Skin epidermis (tissue), 12 donors: ENCODE measurements at regions not wholly inside any gene's neighbourhood (a gene's known extent, or its start where the extent isn't known, plus 50 kb on each side); places are given as distances from the start of the nearest gene placed in this dataset.

Experiments used
- H3K27ac ChIP-seq, 21 experiments: fragments of 200-600 bp; sonication (generic) in 11 of 21; one replicate each; pipeline ENCODE4 v1.5.0; 2020; ENCODE audit warnings: mild to moderate bottlenecking in 3 of 21, inconsistent platforms in 2 of 21, moderate library complexity in 2 of 21
- H3K4me3 ChIP-seq, 7 experiments: fragments of 200-600 bp; sonication (generic) in 2 of 7; one replicate each; pipeline ENCODE4 v1.5.0; 2020; ENCODE audit warnings: inconsistent platforms in 2 of 7, mild to moderate bottlenecking in 2 of 7, moderate library complexity in 1 of 7

DNA sequence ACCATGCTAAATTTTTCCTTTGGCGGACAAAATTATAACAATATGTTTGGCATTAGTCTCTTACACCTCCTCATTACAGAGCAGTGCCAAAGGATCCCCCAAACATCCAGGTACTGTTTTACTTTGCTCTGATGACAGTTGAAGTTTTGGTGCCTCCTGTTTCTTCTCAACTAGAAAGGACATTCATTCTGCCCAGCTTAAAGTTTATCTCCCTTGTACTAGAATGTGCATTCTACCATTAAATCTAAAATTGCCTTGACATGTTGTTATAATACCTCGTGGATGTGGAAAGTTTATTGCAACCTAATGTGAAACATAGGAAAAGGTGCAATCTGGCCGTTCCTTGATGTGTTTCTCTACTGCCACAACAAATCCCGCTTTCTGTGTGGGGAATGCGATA is 173.4 kb downstream of the KITLG start:
- no peak overlapping the region for H3K27ac ChIP-seq

DNA sequence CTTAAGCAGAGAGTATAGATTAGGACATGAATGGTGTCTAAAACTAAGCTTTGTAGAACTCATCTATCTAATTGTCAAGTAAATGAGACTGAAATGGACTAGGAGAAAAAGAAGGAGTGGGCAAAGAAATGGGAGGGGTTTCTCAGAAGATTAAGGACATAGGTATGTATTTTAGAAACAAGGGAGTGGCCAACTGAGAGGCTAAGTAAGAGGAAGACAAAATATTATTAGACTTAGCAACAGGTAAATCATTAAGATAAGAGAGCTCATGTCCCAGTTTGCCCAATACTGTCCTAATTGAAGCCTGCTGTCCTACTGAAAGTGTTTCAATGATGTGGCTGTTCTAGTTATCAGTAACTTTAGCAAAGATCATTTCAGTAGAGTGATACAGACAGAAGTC is 171.4 kb downstream of the KITLG start:
- H3K27ac ChIP-seq = no peak overlapping the region
- H3K4me3 ChIP-seq = no peak overlapping the region

More for the DNA sequence above, 173.4 kb downstream of the KITLG start:
- H3K4me3 ChIP-seq = no peak overlapping the region

DNA sequence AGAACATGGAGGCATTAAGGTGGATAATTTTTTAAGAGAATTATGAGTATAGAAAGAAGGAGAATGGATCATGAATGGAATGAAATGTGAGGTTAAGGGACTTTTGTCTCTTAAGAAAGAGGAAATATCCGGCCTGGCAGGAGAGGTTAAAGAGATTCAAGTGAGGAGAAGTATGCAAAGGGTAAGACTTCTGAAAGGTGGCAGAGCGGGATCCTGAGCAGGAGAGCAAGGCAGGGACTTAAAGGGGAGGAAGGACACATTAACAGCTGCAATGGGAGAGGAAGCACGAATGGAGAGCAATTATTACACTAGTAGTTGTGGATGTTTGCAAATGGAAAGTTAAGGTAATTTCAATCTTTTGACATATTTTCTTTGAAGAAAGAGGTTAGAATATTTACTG is 171.0 kb downstream of the KITLG start:
- H3K4me3 ChIP-seq = no peak overlapping the region

DNA sequence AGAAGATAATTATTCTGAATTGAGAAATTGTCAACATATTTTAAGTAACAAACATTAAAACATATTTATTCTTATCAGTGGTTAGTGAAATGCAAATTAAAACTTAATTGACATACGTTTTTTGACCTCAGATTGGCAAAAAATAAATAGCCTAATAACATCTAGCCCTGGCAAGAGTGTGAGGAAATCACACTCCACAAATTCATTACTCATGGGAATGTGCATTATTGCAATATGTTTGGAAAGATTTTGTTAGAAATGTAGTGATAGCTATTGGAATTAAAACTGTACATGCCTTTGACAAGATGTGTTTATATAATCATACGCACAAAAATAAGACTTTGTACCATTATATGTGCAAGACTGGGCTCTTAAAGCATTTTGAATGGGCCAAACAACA is 168.6 kb downstream of the KITLG start:
- Histone ChIP-seq H3K27ac (no peak overlapping the region), H3K4me3 (no peak overlapping the region)

More for the DNA sequence above, 171.0 kb downstream of the KITLG start:
- H3K27ac ChIP-seq = no peak overlapping the region

DNA sequence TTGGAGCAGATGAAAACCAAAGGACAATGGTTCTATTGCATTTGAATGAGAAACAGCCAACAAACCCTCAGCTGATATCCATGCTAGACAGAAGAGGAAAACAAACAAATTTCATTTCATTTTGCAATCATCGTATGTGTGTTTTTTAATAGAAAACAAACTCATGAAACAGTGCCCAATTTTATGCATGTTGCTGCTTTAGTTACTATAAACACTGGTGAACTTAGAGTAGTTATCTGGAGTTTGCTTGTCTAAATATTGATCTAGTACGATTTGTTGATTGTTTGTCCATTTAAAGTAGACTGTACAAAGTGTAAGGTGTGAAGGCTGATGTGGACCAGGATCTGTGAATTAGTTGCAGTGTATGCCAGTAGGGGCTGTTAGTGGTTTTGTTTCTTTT is 166.6 kb downstream of the KITLG start:
- H3K4me3 ChIP-seq = no peak overlapping the region
- H3K27ac ChIP-seq = no peak overlapping the region

DNA sequence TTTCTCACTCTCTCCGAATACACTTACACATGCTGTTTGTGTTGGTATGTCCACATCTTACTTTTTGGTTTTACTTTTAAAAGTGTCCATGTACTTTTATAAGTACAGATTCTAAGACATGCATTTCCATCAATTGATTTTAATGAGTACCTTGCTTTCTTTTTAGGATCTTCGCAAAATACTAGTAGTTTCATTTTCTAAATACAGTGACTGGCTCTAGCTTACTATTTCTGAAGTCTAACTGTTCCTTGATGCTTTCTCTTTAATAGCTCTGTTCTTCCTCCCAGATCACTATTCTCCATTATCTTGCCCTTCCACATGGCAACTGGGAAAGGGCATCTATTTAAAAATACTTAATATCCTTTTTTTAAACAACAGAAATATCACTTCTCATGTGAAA is 164.1 kb downstream of the KITLG start:
- Histone ChIP-seq H3K4me3 (peak overlapping the region in 1 of 7 experiments; percentile 0), H3K27ac (peak overlapping the region in 6 of 21 experiments; percentile 1 to 78 (median 25))

DNA sequence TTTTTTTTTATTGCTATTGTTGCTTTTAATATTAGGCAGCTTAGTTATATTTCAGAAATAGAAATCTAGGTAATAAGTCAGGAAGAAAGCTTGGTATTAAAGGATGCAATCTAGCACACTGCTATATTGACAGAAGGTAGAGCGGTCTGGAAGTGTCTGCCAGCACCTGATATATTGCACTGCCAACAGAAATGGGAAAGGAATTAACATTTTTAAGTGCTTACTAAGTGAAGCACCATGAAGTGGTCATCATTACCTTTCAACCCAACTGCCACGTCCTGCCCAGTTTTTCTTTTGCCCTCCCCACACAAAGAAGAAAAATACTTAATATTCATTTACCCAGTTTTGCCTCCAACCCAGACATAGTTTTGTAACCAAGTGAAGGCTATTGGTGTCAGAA is 163.5 kb downstream of the KITLG start:
- peak overlapping the region in 8 of 21 experiments; percentile 1 to 78 (median 19) for H3K27ac ChIP-seq
- H3K4me3 ChIP-seq = peak overlapping the region in 1 of 7 experiments; percentile 0

DNA sequence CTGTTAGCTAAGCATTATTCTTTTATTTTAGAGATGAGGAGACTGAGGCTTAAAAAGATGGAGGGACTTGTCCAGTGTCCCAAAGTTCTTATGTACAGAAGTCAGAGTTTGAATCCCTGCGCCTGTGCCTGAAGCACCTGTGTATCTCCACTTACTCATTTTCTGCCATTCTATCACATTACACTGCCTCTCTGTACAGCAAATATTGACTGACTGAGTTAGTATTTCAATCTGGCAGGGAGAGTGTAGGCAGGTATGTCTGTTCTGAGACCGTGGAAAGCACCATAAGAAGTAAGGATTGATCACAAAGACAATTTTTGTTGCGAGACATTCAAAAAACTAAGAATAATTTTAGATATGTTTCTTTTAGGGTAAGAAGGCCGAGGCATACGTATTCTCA is 162.7 kb downstream of the KITLG start:
- peak overlapping the region in 1 of 7 experiments; percentile 7 for H3K4me3 ChIP-seq
- H3K27ac ChIP-seq = peak overlapping the region in 7 of 21 experiments; percentile 1 to 78 (median 46)

DNA sequence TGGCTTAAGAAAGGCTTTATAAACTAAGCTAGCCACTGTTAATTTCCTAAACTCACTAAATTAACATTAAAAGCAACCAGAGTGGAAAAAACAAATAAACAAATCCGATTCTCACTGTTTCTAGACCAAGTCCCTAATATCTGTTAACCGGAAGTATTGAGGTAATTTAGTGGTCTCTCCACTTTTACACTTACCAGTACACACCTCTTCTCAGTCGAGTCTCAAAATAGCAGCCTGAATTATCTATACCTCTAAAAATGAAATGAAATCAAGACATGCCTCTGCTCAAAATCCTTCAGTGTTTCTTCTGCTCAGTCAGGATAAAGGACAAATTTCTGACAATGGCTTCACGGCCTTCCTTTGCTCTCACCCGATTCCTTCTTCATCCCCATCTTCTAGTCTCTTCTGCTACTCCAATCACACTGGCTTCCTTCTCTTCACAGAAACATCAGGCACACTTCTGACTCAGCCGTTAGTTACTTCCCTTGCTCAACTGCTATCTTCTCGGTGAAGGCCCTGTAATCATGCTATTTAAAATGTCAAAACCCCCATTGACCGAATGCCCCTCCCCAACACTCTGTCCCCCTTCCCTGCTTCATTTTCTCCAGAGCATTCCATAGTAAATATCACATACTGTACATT is 161.3 kb downstream of the KITLG start:
- peak overlapping the region in 3 of 7 experiments; percentile 2 to 14 (median 7) for H3K4me3 ChIP-seq
- H3K27ac ChIP-seq = peak overlapping the region in 14 of 21 experiments; percentile 1 to 78 (median 46)

DNA sequence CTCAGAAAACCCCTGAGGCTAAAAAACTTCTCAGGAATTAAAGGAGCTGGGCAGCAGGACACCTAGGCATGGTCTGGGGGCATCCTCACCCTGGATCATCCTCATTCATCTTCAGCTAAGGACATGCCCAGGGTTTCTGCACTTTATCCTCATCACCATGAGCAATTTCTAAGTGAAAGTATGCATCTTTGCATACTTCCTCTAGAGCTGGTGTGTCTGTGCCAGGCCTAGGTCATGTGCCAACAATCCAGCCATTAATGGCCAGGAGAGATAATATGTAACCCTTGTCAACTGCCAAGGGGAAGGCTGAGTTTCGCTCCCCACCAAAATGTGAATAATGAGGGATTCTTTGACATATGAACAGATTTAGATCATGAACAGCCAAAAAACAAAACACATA is 160.5 kb downstream of the KITLG start:
- H3K27ac ChIP-seq = peak overlapping the region in 10 of 21 experiments; percentile 1 to 66 (median 46)
- no peak overlapping the region for H3K4me3 ChIP-seq

DNA sequence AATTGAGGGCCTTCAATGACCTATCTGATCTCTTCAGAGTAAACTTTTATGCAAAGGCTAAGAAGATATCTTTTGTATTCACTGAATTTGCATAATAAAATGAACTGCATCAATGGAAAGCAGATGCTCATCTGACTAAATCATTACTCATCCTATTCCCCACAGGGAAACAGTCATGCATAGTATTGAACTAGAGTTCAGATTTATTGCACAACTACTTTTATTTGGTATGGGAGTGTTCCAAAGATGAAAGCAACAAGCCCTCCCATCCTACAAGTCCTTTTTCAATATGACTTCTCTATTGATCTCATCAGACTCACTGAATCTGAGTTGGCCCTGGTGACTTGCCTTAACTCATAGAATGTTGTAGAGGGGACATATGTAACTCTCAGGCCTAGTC is 159.8 kb downstream of the KITLG start:
- peak overlapping the region in 7 of 21 experiments; percentile 6 to 66 (median 52) for H3K27ac ChIP-seq

DNA sequence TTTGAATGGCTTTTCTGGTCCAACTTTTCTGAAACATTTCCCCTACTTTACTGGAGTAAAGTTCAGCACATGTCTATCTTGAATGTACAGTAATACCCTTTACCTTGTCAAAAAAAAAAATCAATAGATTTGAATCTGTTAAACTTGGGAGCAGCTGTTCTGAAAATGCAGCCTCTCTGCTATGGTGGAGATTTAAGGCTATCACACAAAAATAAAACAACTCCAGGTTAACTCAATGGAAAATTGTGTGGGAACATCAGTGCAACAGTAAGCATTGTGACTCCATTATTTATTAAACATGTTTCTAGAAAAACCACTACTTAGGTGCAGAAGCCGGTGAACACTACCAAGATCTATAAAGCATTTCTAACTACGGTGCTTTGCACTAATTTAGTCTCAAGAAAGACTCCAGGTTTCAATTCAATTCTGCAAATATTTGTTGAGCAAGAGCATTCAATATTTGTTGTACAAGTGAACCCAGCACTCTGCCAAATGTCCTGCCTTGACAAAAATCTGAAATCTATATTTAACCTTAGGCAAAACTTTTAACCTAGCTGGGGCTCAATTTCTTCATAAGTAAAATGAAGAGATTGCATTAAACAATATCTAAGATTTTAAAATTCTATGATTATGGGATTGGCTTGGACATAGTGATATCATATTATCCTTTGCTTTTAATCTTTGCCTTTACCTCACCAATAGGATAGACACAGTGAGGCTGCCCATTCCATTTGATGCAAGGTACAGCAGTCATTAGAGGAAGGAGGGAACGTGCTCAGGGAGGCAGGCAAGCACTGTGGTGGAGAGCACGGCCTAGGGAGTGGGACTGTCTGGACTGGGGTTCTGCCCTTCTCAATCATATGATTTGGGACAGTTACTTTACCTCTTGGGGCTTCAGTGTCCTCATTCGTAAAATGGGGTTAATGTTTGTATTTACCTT is 155.2 kb downstream of the KITLG start:
- Histone ChIP-seq H3K27ac (no peak overlapping the region), H3K4me3 (no peak overlapping the region)

More for the DNA sequence above, 159.8 kb downstream of the KITLG start:
- no peak overlapping the region for H3K4me3 ChIP-seq

DNA sequence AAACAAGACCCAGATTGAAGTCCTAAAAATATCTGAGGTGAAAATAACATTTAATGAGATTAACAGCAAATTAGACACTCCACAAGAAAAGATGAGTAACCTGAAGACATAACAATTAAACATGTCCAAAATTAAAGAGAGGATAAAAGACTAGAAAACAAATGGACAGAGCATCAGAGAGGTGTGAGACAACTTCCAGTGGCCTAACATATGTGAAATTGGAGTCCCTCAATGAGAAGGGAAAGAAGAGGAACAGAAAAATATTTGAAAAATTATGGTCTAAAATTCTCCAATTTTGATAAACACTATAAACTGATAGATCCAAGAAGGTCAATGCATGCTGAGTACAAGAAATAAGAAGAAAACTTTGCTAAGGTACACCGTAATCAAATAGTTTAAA is 151.9 kb downstream of the KITLG start:
- no peak overlapping the region for H3K27ac ChIP-seq
- no peak overlapping the region for H3K4me3 ChIP-seq

DNA sequence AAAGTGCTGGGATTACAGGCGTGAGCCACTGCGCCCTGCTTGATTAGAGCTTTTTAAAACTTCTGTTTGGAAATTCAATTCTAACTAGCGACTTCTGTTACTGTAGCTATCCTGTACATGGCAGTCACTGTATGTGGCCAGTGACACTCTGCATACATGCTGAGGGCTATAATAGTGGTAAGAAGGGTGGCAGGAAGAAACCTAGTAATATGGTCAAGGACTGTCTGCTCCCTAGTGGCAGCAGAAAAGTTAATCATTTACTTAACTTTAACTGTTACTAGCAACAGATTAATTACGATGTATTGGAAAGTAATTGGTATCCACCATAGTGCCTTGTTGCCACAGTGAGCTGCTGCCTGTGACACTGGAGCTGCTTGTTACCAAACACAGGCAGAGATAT is 149.0 kb downstream of the KITLG start:
- Histone ChIP-seq H3K27ac (no peak overlapping the region), H3K4me3 (no peak overlapping the region)

DNA sequence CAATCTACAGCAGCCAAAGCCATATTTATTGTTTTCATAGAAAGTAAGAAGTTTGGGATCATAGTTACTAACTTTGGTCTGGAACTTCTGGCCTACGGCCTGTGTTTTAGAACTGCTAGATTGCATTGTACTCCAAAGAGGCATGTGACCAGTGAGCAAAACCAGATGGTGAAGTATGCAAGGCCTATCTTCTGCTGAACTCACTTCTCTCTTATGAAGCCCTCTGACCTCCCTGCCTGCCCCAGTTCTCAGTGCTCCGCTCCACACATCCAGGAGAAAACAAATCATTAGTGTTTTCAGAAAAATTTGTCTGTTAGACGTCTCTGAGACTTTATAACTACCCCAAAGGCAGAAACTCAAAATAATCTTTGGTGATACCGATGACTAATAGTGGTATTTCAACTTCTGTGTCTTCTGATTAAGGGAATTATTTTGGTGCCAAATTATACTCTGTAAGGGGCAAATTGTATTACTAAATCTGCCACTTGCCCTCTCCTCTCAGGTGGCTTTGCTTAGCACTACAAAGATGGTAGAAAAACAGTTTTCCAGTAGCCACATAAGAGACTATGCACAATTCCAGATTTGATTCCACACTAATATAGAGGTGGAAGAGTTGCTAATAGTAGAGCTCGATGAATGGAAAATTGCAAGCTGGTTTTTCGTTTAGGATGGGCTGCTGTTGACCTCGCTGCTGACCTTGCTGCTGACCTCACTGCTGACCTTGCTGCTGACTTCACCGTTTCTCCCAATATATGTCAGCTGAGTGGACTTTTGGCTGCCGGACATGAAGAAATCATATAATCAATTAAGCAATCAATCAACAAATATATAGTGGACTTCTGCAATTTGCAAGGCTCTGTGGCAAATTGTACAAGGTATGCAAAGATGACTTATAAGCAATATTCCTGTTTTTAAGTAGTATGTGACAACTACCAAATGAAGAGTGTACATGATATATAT is 147.5 kb downstream of the KITLG start:
- Histone ChIP-seq H3K27ac (peak overlapping the region in 4 of 21 experiments; percentile 4 to 59 (median 22)), H3K4me3 (no peak overlapping the region)

DNA sequence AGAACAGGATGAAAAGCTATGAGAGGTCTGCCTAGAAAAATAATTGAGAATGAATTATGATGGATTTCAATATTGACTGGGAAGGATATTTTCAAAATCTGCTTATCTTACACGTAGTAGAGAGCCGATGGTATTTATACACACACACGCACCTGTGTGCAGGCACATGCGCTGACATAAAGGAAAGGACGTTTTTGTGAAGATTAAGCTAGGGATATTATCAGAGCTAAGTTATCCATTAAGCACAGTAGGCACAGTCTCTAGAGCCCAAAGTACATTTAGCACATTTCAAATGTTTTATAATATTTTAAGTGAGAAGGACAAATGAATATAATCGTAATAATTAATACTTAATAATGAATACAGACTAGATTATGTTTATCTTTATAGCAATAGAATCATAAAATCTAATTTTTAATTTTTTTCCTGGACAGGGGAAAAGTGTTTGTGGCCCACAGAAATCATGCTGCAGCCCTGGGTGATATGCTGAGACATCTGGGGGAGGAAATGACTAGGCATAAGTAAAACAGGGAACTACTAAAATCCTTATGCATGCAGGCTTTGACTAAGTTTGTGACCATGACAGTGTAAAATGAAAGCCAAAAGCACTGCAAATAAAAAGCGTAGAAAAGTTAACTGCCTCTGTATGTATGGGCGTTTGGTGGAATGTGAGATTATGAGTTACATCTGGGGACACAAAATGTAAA is 146.1 kb downstream of the KITLG start:
- Histone ChIP-seq H3K4me3 (no peak overlapping the region), H3K27ac (peak overlapping the region in 3 of 21 experiments; percentile 7 to 59 (median 36))

DNA sequence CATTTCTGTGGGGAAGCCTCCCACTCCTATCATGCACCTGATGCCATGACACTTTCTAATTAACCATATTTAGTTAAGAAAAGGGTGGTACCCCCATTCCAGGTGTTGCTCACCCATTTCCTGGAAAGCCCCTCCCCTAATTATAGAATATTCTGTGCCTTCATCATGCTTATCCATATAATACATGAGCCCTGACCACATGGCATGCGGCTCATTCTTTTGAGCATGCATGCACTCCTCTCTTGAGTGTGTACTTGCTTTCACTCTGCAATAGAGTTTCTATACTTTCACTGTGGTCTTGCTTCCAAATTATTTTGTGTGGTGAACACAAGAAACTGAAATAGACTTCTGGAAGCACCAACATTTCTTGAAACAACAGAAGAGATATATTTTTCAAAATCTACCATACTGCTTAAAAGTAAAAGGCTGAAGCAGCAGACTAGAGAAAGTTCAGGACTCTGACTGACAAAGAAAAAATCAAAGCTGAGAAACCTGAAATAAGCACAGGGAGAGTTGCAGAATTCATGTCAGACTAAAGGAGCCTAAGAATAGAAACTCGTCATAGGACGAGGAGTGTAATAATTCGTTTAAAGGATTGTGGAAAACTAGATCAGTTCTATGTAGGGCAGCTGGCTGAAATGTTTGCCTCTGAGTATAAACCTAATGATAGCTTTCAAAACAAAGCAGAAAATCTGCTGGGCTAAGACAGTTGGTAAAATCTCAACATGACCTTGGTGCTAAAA is 144.8 kb downstream of the KITLG start:
- Histone ChIP-seq H3K4me3 (no peak overlapping the region), H3K27ac (no peak overlapping the region)

DNA sequence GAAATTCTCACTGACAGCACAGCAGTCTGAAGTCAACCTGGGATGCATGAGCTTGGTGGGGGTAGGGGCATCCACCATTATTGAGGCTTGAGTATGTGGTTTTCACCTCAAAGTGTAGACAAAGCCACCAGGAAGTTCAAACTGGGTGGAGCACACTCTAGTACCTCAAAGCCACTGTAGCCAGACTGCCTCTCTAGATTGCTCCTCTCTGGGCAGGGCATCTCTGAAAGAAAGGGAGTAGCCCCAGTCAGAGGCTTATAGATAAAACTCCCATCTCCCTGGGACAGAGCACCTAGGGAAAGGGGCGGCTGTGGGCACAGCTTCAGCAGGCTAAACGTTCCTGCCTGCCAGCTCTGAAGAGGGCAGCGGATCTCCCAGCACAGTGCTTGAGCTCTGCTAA is 143.0 kb downstream of the KITLG start:
- no peak overlapping the region for H3K27ac ChIP-seq

More for the DNA sequence above, 143.0 kb downstream of the KITLG start:
- no peak overlapping the region for H3K4me3 ChIP-seq
